ENCODE measurements at regions not wholly inside any gene's neighbourhood (a gene's known extent, or its start where the extent isn't known, plus 50 kb on each side); places are given as distances from the start of the nearest gene placed in this dataset.
A peak's percentile ranks its signal among the peaks of the same experiment; 100 is the strongest.

- no peak overlapping the region for H2AFZ ChIP-seq (ENCODE audit: low read depth, low read length)
- intact Hi-C loops (cut with micrococcal nuclease) (no loop called here), dilution Hi-C loops (cut with MboI; ENCODE audit: extremely low pct_ligation_motif_present, low sequenced_read_pairs) (no loop called here)
- ChIA-PET POLR2A (no interaction called here), CTCF (no interaction called here)
- no peaks in the 10 kb centered on the region for H3K9me3 ChIP-seq (replicated peaks; ENCODE audit: control insufficient read depth, insufficient read depth, low read length)
- BruUV-seq (replicated peaks) = no TSS peak
- H3K27ac ChIP-seq (ENCODE audit: insufficient read depth, low read depth, low read length) = no peak overlapping the region
- no peak overlapping the region for H3K4me3 ChIP-seq (replicated peaks in 1 of 3; ENCODE audit: insufficient read depth in 1 of 3, low read depth in 1 of 3, low read length in 3 of 3)
- no peaks in the 10 kb centered on the region for H3K9me1 ChIP-seq (replicated peaks; ENCODE audit: control insufficient read depth, extremely low read depth, insufficient read depth, low read length)
- no peaks in the 10 kb centered on the region for H3K36me3 ChIP-seq (ENCODE audit: control insufficient read depth in 2 of 2, extremely low read depth in 1 of 2, insufficient read depth in 2 of 2, low read length in 2 of 2)
- H3K4me1 ChIP-seq (ENCODE audit: control insufficient read depth, extremely low read depth, insufficient read depth, low read length) = no peaks in the 10 kb centered on the region
- H4K20me1 ChIP-seq (replicated peaks; ENCODE audit: control insufficient read depth, extremely low read depth, insufficient read depth, low read length) = no peaks in the 10 kb centered on the region
- TF ChIP-seq MYC (IDR thresholded peaks at IDR 0.05; ENCODE audit: low read depth, low read length) = no peak
- DNase-seq (ENCODE audit: low read depth, low spot score) (no peak), FAIRE-seq (no peak)
- H3K79me2 ChIP-seq (ENCODE audit: control insufficient read depth, insufficient read depth, low read length) = no peaks in the 10 kb centered on the region
- H3K27me3 ChIP-seq (ENCODE audit: control insufficient read depth in 2 of 2, insufficient read depth in 2 of 2, low read length in 2 of 2) = no peaks in the 10 kb centered on the region
- no peak overlapping the region for H3K9ac ChIP-seq (replicated peaks; ENCODE audit: extremely low read depth, insufficient read depth, low read length)
- H3K4me2 ChIP-seq (ENCODE audit: insufficient read depth, low read length) = no peak overlapping the region
These were observed 136.7 kb upstream of the FAT3 start for GRCh38 chr11:92087725-92088537.

DNA sequence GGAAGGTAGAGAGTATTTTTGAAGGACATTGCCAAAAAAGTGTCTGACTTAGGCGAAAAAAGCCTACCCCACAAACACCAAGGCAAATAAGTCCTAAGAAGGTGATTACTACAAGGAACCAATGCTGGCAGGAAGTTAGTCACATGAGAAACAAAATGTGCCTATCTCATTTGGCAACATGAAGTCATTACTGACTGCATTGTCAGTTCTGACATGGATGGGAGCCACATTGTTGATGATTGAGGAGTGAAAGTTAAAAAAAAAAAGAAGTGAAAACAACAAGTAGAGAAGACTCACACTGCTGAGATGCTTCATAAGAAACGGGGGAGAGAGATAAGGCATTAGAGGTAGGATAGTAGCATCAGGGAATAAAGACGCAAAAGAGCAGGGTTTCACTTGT is 141.5 kb upstream of the FAT3 start:
- Histone ChIP-seq H3K9me3 (replicated peaks; ENCODE audit: control insufficient read depth, insufficient read depth, low read length) (no peaks in the 10 kb centered on the region), H3K9me1 (replicated peaks; ENCODE audit: control insufficient read depth, extremely low read depth, insufficient read depth, low read length) (no peaks in the 10 kb centered on the region), H3K4me3 (replicated peaks in 1 of 3; ENCODE audit: insufficient read depth in 1 of 3, low read depth in 1 of 3, low read length in 3 of 3) (no peak overlapping the region), H4K20me1 (replicated peaks; ENCODE audit: control insufficient read depth, extremely low read depth, insufficient read depth, low read length) (no peaks in the 10 kb centered on the region), H3K36me3 (ENCODE audit: control insufficient read depth in 2 of 2, extremely low read depth in 1 of 2, insufficient read depth in 2 of 2, low read length in 2 of 2) (no peaks in the 10 kb centered on the region), H3K9ac (replicated peaks; ENCODE audit: extremely low read depth, insufficient read depth, low read length) (no peak overlapping the region), H3K27ac (ENCODE audit: insufficient read depth, low read depth, low read length) (no peak overlapping the region), H2AFZ (ENCODE audit: low read depth, low read length) (no peak overlapping the region), H3K4me2 (ENCODE audit: insufficient read depth, low read length) (no peak overlapping the region), H3K79me2 (ENCODE audit: control insufficient read depth, insufficient read depth, low read length) (no peaks in the 10 kb centered on the region), H3K27me3 (ENCODE audit: control insufficient read depth in 2 of 2, insufficient read depth in 2 of 2, low read length in 2 of 2) (no peaks in the 10 kb centered on the region), H3K4me1 (ENCODE audit: control insufficient read depth, extremely low read depth, insufficient read depth, low read length) (no peaks in the 10 kb centered on the region)
- BruUV-seq (replicated peaks) = no TSS peak
- dilution Hi-C loops (cut with MboI; ENCODE audit: extremely low pct_ligation_motif_present, low sequenced_read_pairs) (no loop called here), intact Hi-C loops (cut with micrococcal nuclease) (no loop called here)
- POLR2A ChIA-PET = no interaction called here
- no peak for FAIRE-seq
- TF ChIP-seq GATA2 (IDR thresholded peaks at IDR 0.05; ENCODE audit: insufficient read depth, insufficient read length, low read depth, low read length) (peak; percentile 42), JUN (IDR thresholded peaks at IDR 0.05; ENCODE audit: borderline replicate concordance, insufficient read depth, insufficient read length, low read depth) (no peak)
- DNase-seq (ENCODE audit: low read depth, low spot score) = peak; percentile 13
- CTCF ChIA-PET = no interaction called here

Measured in endothelial cell of umbilical vein (primary cell).